H1 (cell line): ENCODE measurements at regions not wholly inside any gene's neighbourhood (a gene's known extent, or its start where the extent isn't known, plus 50 kb on each side); places are given as distances from the start of the nearest gene placed in this dataset.

Source experiments
- CTCF ChIA-PET: fragments of 300-600 bp; sonication (Branson Sonifier 250); formaldehyde crosslinking; loops from one replicate; lab custom pipeline; 2021; ENCODE audit not compliant: partially characterized antibody; lab: Charles Lee
- POLR2A ChIA-PET: fragments of 300-600 bp; sonication (Branson Sonifier 250); formaldehyde crosslinking; loops from one replicate; lab custom pipeline; 2021; ENCODE audit warnings: inconsistent platforms; ENCODE audit not compliant: partially characterized antibody; lab: Charles Lee
- DNase-seq, 2 experiments: peaks; one replicate each; pipeline versions ENCODE4 v3.0.0 to v3.0.0-alpha.2; 2010 to 2022; ENCODE audit warnings: low spot score in 2 of 2, low read depth in 1 of 2, mixed read lengths in 1 of 2
- FAIRE-seq: peaks from 2 replicates; lab custom pipeline; 2011; peaks lifted over from hg19 to GRCh38; lab: Jason Lieb, UNC
- H2AFZ ChIP-seq: 2 replicates; pipeline ENCODE4 v1.8.1; 2012; ENCODE audit warnings: low read length, inconsistent platforms
- H2AK5ac ChIP-seq: 2 replicates; pipeline ENCODE4 v1.6.1; 2013; ENCODE audit warnings: low read depth, low read length
- H2BK120ac ChIP-seq: replicated peaks from 2 replicates; pipeline ENCODE3; 2013; ENCODE audit warnings: low read depth, low read length, inconsistent platforms
- H2BK12ac ChIP-seq: 2 replicates; pipeline ENCODE4 v1.6.1; 2013; ENCODE audit warnings: low read depth, low read length
- H2BK15ac ChIP-seq: 2 replicates; pipeline ENCODE4 v1.6.1; 2013; ENCODE audit warnings: low read length
- H2BK20ac ChIP-seq: 2 replicates; pipeline ENCODE4 v1.6.1; 2013; ENCODE audit warnings: low read length
- H2BK5ac ChIP-seq: 2 replicates; pipeline ENCODE4 v1.6.1; 2013; ENCODE audit warnings: low read depth, low read length
- H3K14ac ChIP-seq: 2 replicates; pipeline ENCODE4 v1.6.1; 2013; ENCODE audit warnings: inconsistent platforms; ENCODE audit not compliant: insufficient read length
- H3K18ac ChIP-seq: 2 replicates; pipeline ENCODE4 v1.6.1; 2013; ENCODE audit warnings: low read length; ENCODE audit errors: extremely low read depth
- H3K23ac ChIP-seq: 2 replicates; pipeline ENCODE4 v1.6.1; 2013; ENCODE audit warnings: inconsistent platforms; ENCODE audit not compliant: insufficient read length
- H3K23me2 ChIP-seq: 2 replicates; pipeline ENCODE4 v1.6.1; 2013; ENCODE audit warnings: low read depth, low read length
- H3K27ac ChIP-seq: 2 replicates; pipeline ENCODE4 v1.6.1; 2011; ENCODE audit warnings: low read depth, low read length, inconsistent platforms
- H3K27me3 ChIP-seq, 4 experiments: replicated peaks in 1 of 4; 1 replicate in 1 of 4; 2 replicates in 3 of 4; pipeline versions ENCODE4 v1.6.1 to v1.8.1; 2011 to 2013; ENCODE audit warnings: low read length in 3 of 4, mild to moderate bottlenecking in 3 of 4, inconsistent platforms in 2 of 4, mixed read lengths in 2 of 4, moderate library complexity in 1 of 4; ENCODE audit not compliant: control insufficient read depth in 3 of 4, insufficient read depth in 3 of 4; ENCODE audit errors: extremely low read depth in 1 of 4
- H3K36me3 ChIP-seq, 4 experiments: 2 replicates each; pipeline versions ENCODE4 v1.6.1 to v1.8.1; 2011 to 2013; ENCODE audit warnings: mild to moderate bottlenecking in 4 of 4, low read length in 3 of 4, moderate library complexity in 2 of 4, control low read depth in 1 of 4, inconsistent platforms in 1 of 4; ENCODE audit not compliant: insufficient read depth in 4 of 4, control insufficient read depth in 2 of 4
- H3K4ac ChIP-seq: replicated peaks from 2 replicates; pipeline ENCODE3; 2013; ENCODE audit warnings: low read length, low read depth, mixed read lengths, inconsistent platforms; ENCODE audit not compliant: insufficient read length
- H3K4me1 ChIP-seq, 4 experiments: replicated peaks in 1 of 4; 1 replicate in 1 of 4; 2 replicates in 3 of 4; pipeline versions ENCODE4 v1.6.1 to v1.8.1; 2011 to 2013; ENCODE audit warnings: low read length in 3 of 4, inconsistent platforms in 2 of 4, mixed read lengths in 1 of 4; ENCODE audit not compliant: insufficient read depth in 4 of 4, control insufficient read depth in 3 of 4
- H3K4me2 ChIP-seq, 2 experiments: 2 replicates each; pipeline versions ENCODE4 v1.6.1 to v1.8.1; 2011 to 2013; ENCODE audit warnings: low read depth in 2 of 2, low read length in 2 of 2, control low read depth in 1 of 2, inconsistent platforms in 1 of 2, mild to moderate bottlenecking in 1 of 2; ENCODE audit not compliant: insufficient read depth in 1 of 2
- H3K4me3 ChIP-seq, 4 experiments: fragments of 200-600, 300-600 bp in 1 of 4; sonication (generic), shearing (Covaris generic), sonication (Bioruptor Twin) in 1 of 4; 2 replicates each; pipeline versions ENCODE4 v1.5.1 to v1.8.1; 2011 to 2016; ENCODE audit warnings: low read length in 4 of 4, low read depth in 3 of 4, control low read depth in 2 of 4, inconsistent platforms in 2 of 4, mild to moderate bottlenecking in 2 of 4, mixed read lengths in 1 of 4, moderate library complexity in 1 of 4; ENCODE audit not compliant: insufficient read depth in 2 of 4; ENCODE audit errors: extremely low read depth in 1 of 4
- H3K56ac ChIP-seq: replicated peaks from 2 replicates; pipeline ENCODE3; 2013; ENCODE audit warnings: low read depth, mild to moderate bottlenecking, mixed read lengths, low read length, inconsistent platforms; ENCODE audit not compliant: insufficient read length
- H3K79me1 ChIP-seq: 2 replicates; pipeline ENCODE4 v1.6.1; 2013; ENCODE audit warnings: low read depth, low read length, control low read depth
- H3K79me2 ChIP-seq, 2 experiments: 2 replicates each; pipeline versions ENCODE4 v1.6.1 to v1.8.1; 2012 to 2013; ENCODE audit warnings: low read length in 2 of 2, mild to moderate bottlenecking in 2 of 2, inconsistent platforms in 1 of 2; ENCODE audit not compliant: insufficient read depth in 2 of 2, control insufficient read depth in 1 of 2
- H3K9ac ChIP-seq, 4 experiments: replicated peaks in 1 of 4; 1 replicate in 1 of 4; 2 replicates in 3 of 4; pipeline versions ENCODE4 v1.6.1 to v1.8.1; 2011 to 2013; ENCODE audit warnings: low read depth in 3 of 4, low read length in 3 of 4, control low read depth in 2 of 4, mild to moderate bottlenecking in 2 of 4, moderate library complexity in 2 of 4, inconsistent platforms in 1 of 4; ENCODE audit errors: extremely low read depth in 1 of 4
- H3K9me3 ChIP-seq, 2 experiments: 2 replicates each; pipeline versions ENCODE4 v1.6.1 to v1.8.1; 2012 to 2013; ENCODE audit warnings: mild to moderate bottlenecking in 2 of 2, moderate library complexity in 2 of 2, control low read depth in 1 of 2, inconsistent platforms in 1 of 2, low read depth in 1 of 2, low read length in 1 of 2, mixed read lengths in 1 of 2; ENCODE audit not compliant: insufficient read depth in 2 of 2
- H4K20me1 ChIP-seq, 2 experiments: replicated peaks in 1 of 2; 2 replicates each; pipeline versions ENCODE3 to v1.8.1; 2011 to 2013; ENCODE audit warnings: inconsistent platforms in 2 of 2, low read length in 2 of 2, mild to moderate bottlenecking in 1 of 2; ENCODE audit not compliant: insufficient read depth in 2 of 2, control insufficient read depth in 1 of 2
- H4K5ac ChIP-seq: 2 replicates; pipeline ENCODE4 v1.6.1; 2013; ENCODE audit warnings: low read length, low read depth, mixed read lengths, inconsistent platforms; ENCODE audit not compliant: insufficient read length
- H4K8ac ChIP-seq: 2 replicates; pipeline ENCODE4 v1.8.0; 2013; ENCODE audit warnings: mild to moderate bottlenecking, moderate library complexity, low read length, inconsistent platforms; ENCODE audit not compliant: insufficient read depth; ENCODE audit errors: extremely low read depth
- H4K91ac ChIP-seq: replicated peaks from 2 replicates; pipeline ENCODE3; 2013; ENCODE audit warnings: low read length, mixed read lengths, inconsistent platforms; ENCODE audit not compliant: insufficient read length
- BRCA1 ChIP-seq: IDR thresholded peaks from 2 replicates; pipeline ENCODE4 v1.6.1; 2012; ENCODE audit warnings: low read depth, low read length, improper control_type of control experiment
- KDM4A ChIP-seq: IDR thresholded peaks from one replicate; pipeline ENCODE4 v1.7.1; 2012; ENCODE audit warnings: low read depth, mild to moderate bottlenecking, moderate library complexity, low read length, inconsistent platforms; ENCODE audit not compliant: severe bottlenecking
- RBBP5 ChIP-seq: IDR thresholded peaks from 2 replicates; pipeline ENCODE4 v1.7.1; 2012; ENCODE audit warnings: low read depth, mild to moderate bottlenecking, inconsistent platforms, low read length, moderate library complexity, borderline replicate concordance
- RNF2 ChIP-seq: fragments of 200-900, 300-1000 bp; sonication (generic); IDR thresholded peaks from 2 replicates; pipeline ENCODE4 v1.7.1; 2016; ENCODE audit warnings: borderline replicate concordance, low read depth, mild to moderate bottlenecking, antibody characterized with exemption, low read length; ENCODE audit not compliant: poor library complexity, severe bottlenecking; ENCODE audit errors: missing control alignments
- SP1 ChIP-seq: IDR thresholded peaks from 2 replicates; pipeline ENCODE4 v1.6.1; 2011; ENCODE audit warnings: low read depth, low read length
- TEAD4 ChIP-seq: IDR thresholded peaks from 2 replicates; pipeline ENCODE4 v1.6.1; 2012; ENCODE audit warnings: low read depth, low read length, inconsistent platforms, mixed read lengths
- YY1 ChIP-seq: IDR thresholded peaks from 2 replicates; pipeline ENCODE4 v1.6.1; 2011; ENCODE audit warnings: low read depth, mild to moderate bottlenecking, low read length
- WGBS, 2 experiments: shearing (Covaris generic) in 1 of 2; methylation state at CpG; one replicate each; pipeline versions ENCODE4 v1.1.6 to v1.1.7; 2013 to 2015; ENCODE audit warnings: low lambda C conversion rate in 2 of 2, mixed read lengths in 2 of 2, inconsistent platforms in 1 of 2, low coverage in 1 of 2, missing lambda C conversion rate in 1 of 2; ENCODE audit not compliant: insufficient replicate concordance in 2 of 2, insufficient coverage in 1 of 2, insufficient read length in 1 of 2; ENCODE audit errors: extremely low coverage in 1 of 2, missing lambda C conversion rate in 1 of 2; 5-methylcytosine and 5-hydroxymethylcytosine counted together

DNA sequence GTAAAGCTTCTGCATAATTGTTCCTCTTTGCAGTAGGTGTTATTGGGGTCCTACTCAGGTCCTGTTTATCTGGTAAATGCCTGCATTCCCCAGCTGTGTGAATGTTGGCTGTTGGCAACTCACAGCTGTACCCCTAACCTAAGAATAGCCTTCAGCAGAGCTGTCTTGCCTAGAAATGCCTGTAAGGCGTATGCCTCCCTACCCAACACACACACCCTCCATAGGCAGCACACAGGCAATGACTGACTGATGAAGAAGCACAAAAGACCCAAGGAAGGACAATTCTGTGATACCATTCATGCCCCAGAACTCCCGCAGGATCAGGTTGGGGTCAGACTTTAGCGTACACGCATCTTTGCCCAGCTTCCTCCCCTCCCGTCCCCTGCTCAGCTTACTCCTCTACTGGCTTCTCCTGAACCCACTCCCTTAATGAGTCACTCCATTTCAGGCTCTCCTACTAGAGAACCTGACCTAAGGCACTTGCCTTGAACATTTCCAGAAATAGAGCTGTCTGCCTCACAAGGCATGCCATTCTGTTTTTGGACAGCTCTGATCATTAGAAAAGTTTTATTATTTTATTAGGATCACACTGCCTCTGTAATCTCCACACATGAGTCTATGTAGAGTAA is 99.2 kb upstream of the PIK3CG start:
- H3K23me2 ChIP-seq: no peaks in the 10 kb centered on the region
- ChIA-PET POLR2A (interaction anchor here (0.7 kb wide), 1 partner anchor 979 kb away, joined by 3 read pairs; no protein-coding TSS in a partner anchor), CTCF (interaction anchor here (0.7 to 1.8 kb wide), 3 partner anchors 30 to 384 kb away, joined by 3 to 6 read pairs (median 4); no protein-coding TSS in a partner anchor)
- no peaks in the 10 kb centered on the region for H3K9me3 ChIP-seq
- H2AFZ ChIP-seq: no peak overlapping the region
- no peaks in the 10 kb centered on the region for H4K20me1 ChIP-seq
- H3K27me3 ChIP-seq: no peaks in the 10 kb centered on the region
- H3K4me3 ChIP-seq: no peak overlapping the region
- H4K5ac ChIP-seq: no peak overlapping the region
- FAIRE-seq: no peak
- H3K27ac ChIP-seq: no peak overlapping the region
- no peak overlapping the region for H2BK20ac ChIP-seq
- no peak overlapping the region for H3K18ac ChIP-seq
- WGBS, 2 experiments: 95% methylated on average over 5 of the region's 5 CpGs; no CpG with 5 or more reads in 1 of the 2 experiments
- H3K36me3 ChIP-seq: no peaks in the 10 kb centered on the region
- no peak overlapping the region for H4K8ac ChIP-seq
- H2BK5ac ChIP-seq: no peak overlapping the region
- TF ChIP-seq TEAD4 (no peak), KDM4A (no peak), RBBP5 (no peak), YY1 (peak; percentile 73; the same call in 1 of the 2 replicates), BRCA1 (no peak), RNF2 (no peak), SP1 (no peak)
- no peaks in the 10 kb centered on the region for H3K4me1 ChIP-seq
- no peak overlapping the region for H2BK12ac ChIP-seq
- no peak overlapping the region for H2AK5ac ChIP-seq
- no peak overlapping the region for H4K91ac ChIP-seq
- no peaks in the 10 kb centered on the region for H3K79me1 ChIP-seq
- H2BK15ac ChIP-seq: 0 out of 2 replicates have a peak overlapping the region, but pooled peaks have one; percentile 77
- no peak overlapping the region for H3K9ac ChIP-seq
- no peak overlapping the region for H3K4me2 ChIP-seq
- no peaks in the 10 kb centered on the region for H3K79me2 ChIP-seq
- no peak overlapping the region for H3K14ac ChIP-seq
- H3K56ac ChIP-seq: no peak overlapping the region
- H3K23ac ChIP-seq: no peak overlapping the region
- no peak overlapping the region for H3K4ac ChIP-seq
- H2BK120ac ChIP-seq: no peak overlapping the region
- no peak for DNase-seq
